ENCODE measurements at regions not wholly inside any gene's neighbourhood (a gene's known extent, or its start where the extent isn't known, plus 50 kb on each side); places are given as distances from the start of the nearest gene placed in this dataset.

GRCh38 chr10:131630772-131631258 lies 270.0 kb upstream of the PPP2R2D start:
- no peak overlapping the region for H3K4me3 ChIP-seq (ENCODE audit: control insufficient read depth, low read depth, low read length)
- DNase-seq (ENCODE audit: low read depth): no peak
- no peak for TF ChIP-seq CTCF (IDR thresholded peaks at IDR 0.05; ENCODE audit: control insufficient read depth, insufficient read depth, low read depth, low read length, missing control alignments)

- no peak for DNase-seq (ENCODE audit: low read depth)
These were observed 269.2 kb upstream of the PPP2R2D start for GRCh38 chr10:131631619-131632018.

GRCh38 chr10:131635564-131636015 lies 265.2 kb upstream of the PPP2R2D start:
- no peak for DNase-seq (ENCODE audit: low read depth)
- TF ChIP-seq CTCF (IDR thresholded peaks at IDR 0.05; ENCODE audit: control insufficient read depth, insufficient read depth, low read depth, low read length, missing control alignments): no peak
- no peak overlapping the region for H3K4me3 ChIP-seq (ENCODE audit: control insufficient read depth, low read depth, low read length)

More at GRCh38 chr10:131631619-131632018, 269.2 kb upstream of the PPP2R2D start:
- TF ChIP-seq CTCF (IDR thresholded peaks at IDR 0.05; ENCODE audit: control insufficient read depth, insufficient read depth, low read depth, low read length, missing control alignments): no peak
- no peak overlapping the region for H3K4me3 ChIP-seq (ENCODE audit: control insufficient read depth, low read depth, low read length)

- DNase-seq (ENCODE audit: low read depth): no peak
- TF ChIP-seq CTCF (IDR thresholded peaks at IDR 0.05; ENCODE audit: control insufficient read depth, insufficient read depth, low read depth, low read length, missing control alignments): no peak
- no peak overlapping the region for H3K4me3 ChIP-seq (ENCODE audit: control insufficient read depth, low read depth, low read length)
These were observed 264.7 kb upstream of the PPP2R2D start for GRCh38 chr10:131636116-131636515.

- no peak for DNase-seq (ENCODE audit: low read depth)
- no peak overlapping the region for H3K4me3 ChIP-seq (ENCODE audit: control insufficient read depth, low read depth, low read length)
- TF ChIP-seq CTCF (IDR thresholded peaks at IDR 0.05; ENCODE audit: control insufficient read depth, insufficient read depth, low read depth, low read length, missing control alignments): no peak
These were observed 263.7 kb upstream of the PPP2R2D start for GRCh38 chr10:131636841-131637724.

GRCh38 chr10:131638049-131638879 lies 262.5 kb upstream of the PPP2R2D start:
- no peak for DNase-seq (ENCODE audit: low read depth)
- TF ChIP-seq CTCF (IDR thresholded peaks at IDR 0.05; ENCODE audit: control insufficient read depth, insufficient read depth, low read depth, low read length, missing control alignments): no peak
- H3K4me3 ChIP-seq (ENCODE audit: control insufficient read depth, low read depth, low read length): no peak overlapping the region

All from AG09309 (cell line).